AG08396 (cell line): ENCODE measurements at regions not wholly inside any gene's neighbourhood (a gene's known extent, or its start where the extent isn't known, plus 50 kb on each side); places are given as distances from the start of the nearest gene placed in this dataset.
"Not testable (repeated sequence)": the region's sequence is repeated elsewhere in the genome, so short reads cannot be mapped to it uniquely, and the experiment has no call there.

ENCODE experiments used
- DNase-seq: peaks from one replicate; pipeline ENCODE4 v3.0.0; 2012; ENCODE audit warnings: low spot score, mixed read lengths

DNA sequence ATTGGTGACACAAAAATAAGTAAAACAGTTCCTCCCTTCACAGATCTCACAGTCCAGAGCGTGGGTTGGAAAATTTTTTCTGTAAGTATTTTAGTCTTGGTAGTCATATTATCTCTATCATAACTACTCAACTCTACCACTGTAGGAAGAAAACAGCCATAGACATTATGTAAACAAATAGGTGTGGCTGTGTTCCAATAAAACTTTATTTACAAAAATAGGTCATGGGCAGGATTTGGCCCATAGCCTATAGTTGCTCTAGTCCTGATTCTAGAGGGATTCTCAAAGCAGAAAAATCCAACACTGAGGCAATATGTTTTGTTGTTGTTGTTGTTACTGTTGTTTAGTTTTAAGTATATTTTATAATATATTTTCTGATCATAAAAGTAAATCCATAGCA lies 206.1 kb upstream of the GADL1 start:
- no peak for DNase-seq

DNA sequence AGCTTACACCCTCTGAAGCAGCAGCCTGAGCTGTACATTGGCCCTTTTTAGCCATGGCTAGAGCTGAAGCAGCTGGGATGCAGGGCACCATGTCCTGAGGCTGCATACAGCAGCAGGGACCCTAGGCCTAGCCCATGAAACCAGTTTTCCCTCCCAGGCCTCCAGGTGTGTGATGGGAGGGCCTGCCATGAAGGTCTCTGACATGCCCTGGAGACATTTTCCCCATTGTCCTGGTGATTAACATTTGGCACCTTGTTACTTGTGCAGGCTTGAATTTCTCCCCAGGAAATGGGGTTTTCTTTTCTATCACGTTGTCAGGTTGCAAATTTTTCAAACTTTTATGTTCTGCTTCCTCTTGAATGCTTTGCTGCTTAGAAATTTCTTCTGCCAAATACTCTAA lies 206.8 kb upstream of the GADL1 start:
- not testable (repeated sequence) for DNase-seq

DNA sequence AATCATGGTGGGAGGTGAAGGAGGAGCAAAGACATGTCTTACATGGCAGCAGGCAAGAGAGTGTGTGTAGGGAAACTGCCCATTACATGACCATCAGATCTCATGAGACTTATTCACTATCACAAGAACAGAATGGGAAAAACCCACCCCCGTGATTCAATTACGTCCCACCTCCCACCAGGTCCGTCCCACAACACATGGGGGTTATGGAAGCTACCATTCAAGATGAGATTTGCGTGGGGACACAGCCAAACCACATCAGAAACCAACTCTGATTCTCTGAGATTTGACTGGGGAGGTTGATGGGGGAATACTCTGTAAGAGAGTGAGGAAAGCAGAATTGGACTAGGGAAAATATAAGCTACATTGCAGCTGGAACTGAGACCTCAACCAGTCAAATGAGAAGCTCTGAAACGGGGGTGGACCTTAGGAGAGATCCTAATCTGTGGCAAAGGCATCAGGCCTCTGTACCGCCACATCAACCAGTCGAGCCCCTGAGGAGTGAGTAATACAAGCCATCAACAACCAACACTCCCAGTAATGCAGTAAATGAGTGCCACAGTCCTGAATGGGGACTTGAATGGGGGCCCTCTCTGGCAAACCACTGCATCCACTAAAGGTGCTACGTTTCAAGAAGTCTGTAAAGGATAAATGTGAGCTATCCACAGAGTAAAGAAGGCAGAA lies 207.9 kb upstream of the GADL1 start:
- no peak for DNase-seq

- DNase-seq = no peak
These were observed 208.7 kb upstream of the GADL1 start for GRCh38 chr3:31103181-31103580.

DNA sequence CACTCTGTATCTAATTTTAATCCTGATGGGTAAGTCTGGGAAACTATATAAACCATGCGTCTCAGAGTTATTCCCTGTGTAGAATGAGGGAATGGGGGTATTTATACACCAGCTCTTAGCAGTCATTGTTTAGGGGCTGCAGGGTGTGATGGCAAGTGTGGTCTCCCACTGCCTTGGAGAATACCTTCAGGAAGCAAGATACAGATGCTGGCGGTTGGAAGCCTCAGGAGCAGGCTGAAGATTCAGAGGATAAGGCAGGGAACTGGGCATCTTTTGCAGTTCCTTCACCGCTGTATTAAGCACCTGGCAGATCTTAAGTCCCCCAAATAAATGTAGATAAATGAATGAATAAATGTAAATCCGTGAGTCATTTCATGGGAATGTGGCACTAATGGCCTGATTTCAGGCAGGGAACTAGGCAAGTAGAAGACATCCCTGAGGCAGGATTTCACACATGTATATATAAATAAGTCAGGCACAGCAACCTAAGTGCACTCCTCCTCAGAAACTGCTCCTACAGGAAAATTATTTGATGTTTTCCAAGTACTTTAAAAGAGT lies 209.2 kb upstream of the GADL1 start:
- DNase-seq = no peak

GRCh38 chr3:31105011-31105410 lies 210.6 kb upstream of the GADL1 start:
- no peak for DNase-seq

DNA sequence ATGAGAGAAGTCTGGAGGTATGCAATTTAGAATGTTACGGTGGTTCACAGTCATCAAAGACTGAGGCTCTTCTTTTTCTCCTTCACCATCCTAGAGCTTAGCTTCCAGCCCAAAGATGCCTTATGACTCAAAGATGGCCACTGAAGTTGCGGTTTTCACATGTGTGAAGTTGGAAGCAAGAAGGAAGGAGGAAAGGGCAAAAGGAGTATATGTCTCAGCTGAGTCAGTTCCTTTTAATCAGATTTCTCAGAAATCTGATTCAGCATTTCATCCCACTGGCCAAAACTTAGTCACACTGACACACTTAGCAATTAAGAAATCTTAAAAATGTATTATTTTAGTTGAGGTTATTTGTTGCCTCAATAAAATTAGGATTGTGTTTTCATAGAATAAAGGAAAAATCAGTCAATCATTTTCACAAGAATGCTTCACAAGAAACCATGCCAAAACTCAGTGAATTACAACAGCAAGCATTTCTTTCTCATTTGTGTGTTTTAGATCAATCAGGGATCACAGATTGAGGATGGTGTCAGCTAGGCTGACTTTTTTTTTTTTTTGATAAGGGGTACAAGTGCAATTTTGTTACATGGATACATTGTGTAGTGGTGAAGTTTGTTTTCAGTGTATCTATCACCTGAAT lies 211.1 kb upstream of the GADL1 start:
- DNase-seq = peak; percentile 73

DNA sequence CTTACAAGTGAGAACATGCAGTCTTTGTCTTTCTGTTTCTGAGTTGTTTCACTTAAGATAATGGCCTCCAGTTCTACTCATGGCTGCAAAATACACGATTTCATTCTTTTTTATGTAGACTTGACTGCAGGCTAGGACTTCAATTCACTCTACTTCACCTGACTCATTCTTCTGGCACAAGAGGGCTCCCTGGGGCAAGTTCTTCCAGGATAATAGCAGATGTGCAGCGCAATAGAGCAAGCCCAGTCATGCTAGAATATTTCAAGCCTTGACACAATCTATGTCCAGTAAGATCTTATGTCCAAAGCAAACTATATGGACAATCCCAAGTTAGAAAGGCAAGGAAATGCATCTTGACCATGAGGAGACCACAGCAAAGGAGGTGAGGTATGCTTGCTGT lies 211.7 kb upstream of the GADL1 start:
- DNase-seq = peak; percentile 17

DNA sequence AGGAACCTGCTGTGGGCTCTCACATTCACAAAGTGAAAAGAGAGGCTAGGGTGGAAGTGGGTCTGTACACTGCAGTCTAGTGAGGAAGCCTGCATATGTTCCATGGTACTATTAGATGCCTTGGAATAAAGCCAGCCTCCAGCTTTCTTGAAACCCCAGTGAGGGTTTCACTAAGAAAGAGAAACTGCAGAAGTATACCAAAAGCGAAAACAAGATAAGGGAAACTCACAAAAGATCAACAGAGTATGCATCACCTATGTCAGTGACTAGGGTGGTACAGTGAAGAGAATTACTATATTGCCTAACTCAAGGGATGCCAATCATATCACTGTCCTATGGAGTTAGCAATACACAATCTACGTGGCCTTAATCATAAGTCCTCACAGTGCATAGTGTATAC lies 212.5 kb upstream of the GADL1 start:
- no peak for DNase-seq

DNA sequence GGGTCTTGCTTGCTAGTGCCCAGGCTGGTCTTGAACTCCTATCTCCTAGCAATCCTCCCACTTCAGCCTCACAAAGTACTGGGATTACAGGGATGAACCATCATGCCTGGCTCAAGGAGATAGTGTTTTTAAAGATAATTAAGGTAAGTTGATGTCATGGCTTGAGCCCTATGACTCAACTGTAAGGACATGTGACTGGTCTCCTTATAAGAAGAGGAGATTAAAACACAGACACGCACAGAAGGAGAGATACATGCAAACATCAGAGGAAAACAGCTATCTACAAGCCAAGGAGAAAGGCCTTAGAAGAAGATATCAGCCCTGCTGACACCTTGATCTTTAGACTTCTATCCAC lies 220.4 kb upstream of the GADL1 start:
- no peak for DNase-seq

- DNase-seq = not testable (repeated sequence)
These were observed 221.1 kb upstream of the GADL1 start for GRCh38 chr3:31115531-31115930.

DNA sequence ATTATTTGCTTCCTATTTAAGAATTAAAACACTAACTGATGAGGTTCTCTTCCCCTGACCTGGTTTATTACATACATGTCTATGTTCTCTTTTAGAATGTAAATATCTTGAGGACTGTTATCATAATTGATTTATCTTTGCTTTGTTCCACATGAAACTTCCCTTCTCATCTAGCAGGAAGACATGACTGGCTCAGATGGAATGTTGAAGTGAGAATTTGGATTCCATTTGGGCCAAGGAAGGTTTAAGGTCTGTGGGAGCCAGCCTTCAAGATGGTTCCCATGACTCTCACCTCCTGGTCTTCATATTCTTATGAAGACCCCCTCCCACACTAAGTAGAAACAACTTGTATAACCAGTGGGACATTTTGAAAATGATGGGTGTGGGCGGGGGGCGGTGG lies 222.2 kb upstream of the GADL1 start:
- peak; percentile 22 for DNase-seq

DNA sequence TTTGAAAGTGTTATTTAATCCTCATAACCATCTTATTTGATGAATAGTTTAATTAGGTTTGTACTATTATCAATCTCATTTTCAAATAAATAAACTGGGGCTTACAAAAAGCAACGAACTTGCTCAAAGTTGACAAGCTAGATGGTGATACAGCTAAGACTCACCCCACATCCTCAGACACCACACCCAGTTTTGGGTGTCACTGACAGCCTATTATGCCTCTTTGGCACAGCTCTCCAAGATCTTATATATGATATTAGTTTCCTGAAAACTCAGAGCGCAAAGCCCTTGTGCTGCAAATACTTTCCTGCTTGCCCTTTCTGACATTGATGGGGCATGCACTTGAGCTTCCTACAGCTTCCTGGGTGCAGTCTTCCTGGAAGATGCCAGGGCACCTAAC lies 223.4 kb upstream of the GADL1 start:
- DNase-seq = no peak

- DNase-seq = no peak
These were observed 229.9 kb upstream of the GADL1 start for GRCh38 chr3:31124373-31124772.

- no peak for DNase-seq
These were observed 231.1 kb upstream of the GADL1 start for GRCh38 chr3:31125413-31126020.

GRCh38 chr3:31129241-31129640 lies 234.8 kb upstream of the GADL1 start:
- DNase-seq = no peak

- DNase-seq = peak; percentile 28
These were observed 237.8 kb upstream of the GADL1 start for GRCh38 chr3:31132132-31132769.

GRCh38 chr3:31133541-31133940 lies 239.1 kb upstream of the GADL1 start:
- DNase-seq = no peak

DNA sequence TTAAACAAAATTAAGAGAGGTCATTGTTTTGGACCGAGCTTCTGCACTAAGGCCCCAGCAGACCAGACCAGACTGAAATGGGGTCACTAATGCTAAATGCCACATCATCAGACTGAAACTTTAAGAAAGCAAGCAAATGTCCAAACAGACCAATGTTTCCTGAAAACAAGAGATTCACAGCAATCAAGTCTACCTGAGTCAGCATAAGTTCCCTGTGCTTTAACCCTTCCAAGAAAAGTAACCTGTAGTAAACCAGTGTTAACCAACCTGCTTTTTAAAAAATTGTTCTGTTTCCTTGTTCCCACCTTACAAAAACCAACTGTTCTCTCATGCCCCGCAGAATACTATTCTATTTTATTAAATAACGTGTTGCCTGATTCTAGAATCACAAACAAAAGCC lies 241.1 kb upstream of the GADL1 start:
- DNase-seq = no peak

GRCh38 chr3:31137718-31138465 lies 243.4 kb upstream of the GADL1 start:
- no peak for DNase-seq

- no peak for DNase-seq
These were observed 246.0 kb upstream of the GADL1 start for GRCh38 chr3:31140470-31140869.

- no peak for DNase-seq
These were observed 247.7 kb upstream of the GADL1 start for GRCh38 chr3:31142139-31142538.
